ENCODE measurements at regions not wholly inside any gene's neighbourhood (a gene's known extent, or its start where the extent isn't known, plus 50 kb on each side); places are given as distances from the start of the nearest gene placed in this dataset.

GRCh38 chr6:118708055-118708454 lies 56.7 kb upstream of the CEP85L start:
- TF ChIP-seq CTCF (IDR thresholded peaks at IDR 0.05) (no peak), POLR2A (IDR thresholded peaks at IDR 0.05) (no peak)

All from transverse colon (tissue), 3 donors.